CD4-positive, CD25-positive, alpha-beta regulatory T cell (primary cell): ENCODE measurements at regions not wholly inside any gene's neighbourhood (a gene's known extent, or its start where the extent isn't known, plus 50 kb on each side); places are given as distances from the start of the nearest gene placed in this dataset.

Experiments
- ATAC-seq, 2 donors: fragments of 150-1000 bp; cut with Tn5 transposase; one replicate each; pipeline ENCODE4 v1.10.0; 2021; ENCODE audit warnings: low read depth in 2 of 2, moderate number of reproducible peaks in 2 of 2, moderate library complexity in 1 of 2
- DNase-seq, 3 donors: peaks; one replicate each; pipeline versions ENCODE4 v3.0.0 to v3.0.0-alpha.2; 2012 to 2022; ENCODE audit warnings: mixed read lengths in 1 of 3
- H3K27ac ChIP-seq: one replicate; pipeline ENCODE4 v1.7.0; 2013; ENCODE audit warnings: mild to moderate bottlenecking, low read length; ENCODE audit not compliant: insufficient read depth, poor library complexity, severe bottlenecking
- H3K27me3 ChIP-seq: one replicate; pipeline ENCODE4 v1.7.0; 2013; ENCODE audit warnings: low read length; ENCODE audit not compliant: control insufficient read depth, insufficient read depth
- H3K36me3 ChIP-seq: one replicate; pipeline ENCODE4 v1.7.0; 2013; ENCODE audit warnings: mild to moderate bottlenecking, low read length, moderate library complexity; ENCODE audit not compliant: control insufficient read depth, insufficient read depth
- H3K4me1 ChIP-seq: 2 replicates; pipeline ENCODE4 v1.7.0; 2013; ENCODE audit warnings: mild to moderate bottlenecking, low read length; ENCODE audit not compliant: insufficient read depth, control insufficient read depth, poor library complexity, severe bottlenecking
- H3K4me3 ChIP-seq: one replicate; pipeline ENCODE4 v1.7.0; 2013; ENCODE audit warnings: low read depth, mild to moderate bottlenecking, low read length, moderate library complexity
- H3K9me3 ChIP-seq, 2 experiments: 1 replicate in 1 of 2; 2 replicates in 1 of 2; pipeline ENCODE4 v1.7.0; 2013; ENCODE audit warnings: low read length in 2 of 2, mild to moderate bottlenecking in 1 of 2, moderate library complexity in 1 of 2; ENCODE audit not compliant: control insufficient read depth in 2 of 2
- H3K27ac Mint-ChIP-seq, 3 donors: one replicate each; pipeline ENCODE4 v1.8.0; 2020 to 2022; ENCODE audit warnings: mild to moderate bottlenecking in 3 of 3, mixed read lengths in 3 of 3, moderate library complexity in 2 of 3
- H3K27me3 Mint-ChIP-seq: one replicate; pipeline ENCODE4 v1.8.0; 2022; ENCODE audit warnings: mild to moderate bottlenecking, mixed read lengths
- H3K36me3 Mint-ChIP-seq: one replicate; pipeline ENCODE4 v1.8.0; 2020; ENCODE audit warnings: mixed read lengths
- H3K4me1 Mint-ChIP-seq, 4 donors: one replicate each; pipeline ENCODE4 v1.8.0; 2020 to 2022; ENCODE audit warnings: mixed read lengths in 4 of 4, mild to moderate bottlenecking in 1 of 4
- H3K4me3 Mint-ChIP-seq, 4 donors: one replicate each; pipeline ENCODE4 v1.8.0; 2020 to 2022; ENCODE audit warnings: mild to moderate bottlenecking in 4 of 4, mixed read lengths in 4 of 4, moderate library complexity in 3 of 4
- H3K9me3 Mint-ChIP-seq, 7 donors: one replicate each; pipeline ENCODE4 v1.8.0; 2020 to 2022; ENCODE audit warnings: mixed read lengths in 7 of 7, mild to moderate bottlenecking in 3 of 7, moderate library complexity in 2 of 7

GRCh38 chr2:16140771-16141640 lies 200.7 kb downstream of the MYCN start:
- Histone ChIP-seq H3K4me3 (no peak overlapping the region), H3K9me3 (no peaks in the 10 kb centered on the region), H3K27ac (no peak overlapping the region), H3K36me3 (no peaks in the 10 kb centered on the region), H3K27me3 (no peaks in the 10 kb centered on the region), H3K4me1 (no peaks in the 10 kb centered on the region)
- H3K27ac Mint-ChIP-seq = no peak overlapping the region
- ATAC-seq = no peak
- DNase-seq = no peak
- H3K4me1 Mint-ChIP-seq = no peaks in the 10 kb centered on the region
- H3K27me3 Mint-ChIP-seq = no peaks in the 10 kb centered on the region
- H3K4me3 Mint-ChIP-seq = no peak overlapping the region
- H3K9me3 Mint-ChIP-seq = peaks cover 0 to 4% (median 0%) of the 10 kb centered on the region in 7 donors
- H3K36me3 Mint-ChIP-seq = no peaks in the 10 kb centered on the region

GRCh38 chr2:16139663-16140615 lies 199.6 kb downstream of the MYCN start:
- H3K4me3 ChIP-seq = no peak overlapping the region

GRCh38 chr2:16138811-16139662 lies 198.7 kb downstream of the MYCN start:
- no peak overlapping the region for H3K27ac ChIP-seq
- H3K4me1 ChIP-seq = no peaks in the 10 kb centered on the region
- Mint-ChIP-seq H3K27ac (no peak overlapping the region), H3K4me3 (no peak overlapping the region), H3K9me3 (peaks cover 0 to 4% (median 0%) of the 10 kb centered on the region in 7 donors), H3K4me1 (no peaks in the 10 kb centered on the region), H3K27me3 (no peaks in the 10 kb centered on the region), H3K36me3 (no peaks in the 10 kb centered on the region)
- no peaks in the 10 kb centered on the region for H3K27me3 ChIP-seq
- ATAC-seq = no peak
- no peak for DNase-seq
- H3K9me3 ChIP-seq = no peaks in the 10 kb centered on the region
- H3K36me3 ChIP-seq = no peaks in the 10 kb centered on the region
- no peak overlapping the region for H3K4me3 ChIP-seq

More at GRCh38 chr2:16139663-16140615, 199.6 kb downstream of the MYCN start:
- H3K27me3 ChIP-seq = no peaks in the 10 kb centered on the region
- H3K9me3 ChIP-seq = no peaks in the 10 kb centered on the region
- ATAC-seq = no peak
- no peak overlapping the region for H3K4me3 Mint-ChIP-seq
- no peak overlapping the region for H3K27ac Mint-ChIP-seq
- no peaks in the 10 kb centered on the region for H3K36me3 Mint-ChIP-seq
- no peak overlapping the region for H3K27ac ChIP-seq
- H3K27me3 Mint-ChIP-seq = no peaks in the 10 kb centered on the region
- no peaks in the 10 kb centered on the region for H3K36me3 ChIP-seq
- DNase-seq = no peak
- H3K9me3 Mint-ChIP-seq = peaks cover 0 to 4% (median 0%) of the 10 kb centered on the region in 7 donors
- no peaks in the 10 kb centered on the region for H3K4me1 ChIP-seq
- H3K4me1 Mint-ChIP-seq = no peaks in the 10 kb centered on the region

- Histone ChIP-seq H3K36me3 (no peaks in the 10 kb centered on the region), H3K4me1 (no peaks in the 10 kb centered on the region), H3K27me3 (no peaks in the 10 kb centered on the region), H3K27ac (no peak overlapping the region), H3K4me3 (no peak overlapping the region), H3K9me3 (no peaks in the 10 kb centered on the region)
- no peaks in the 10 kb centered on the region for H3K4me1 Mint-ChIP-seq
- ATAC-seq (no peak), DNase-seq (no peak)
- peaks cover 0 to 3% (median 0%) of the 10 kb centered on the region in 7 donors for H3K9me3 Mint-ChIP-seq
- H3K36me3 Mint-ChIP-seq = no peaks in the 10 kb centered on the region
- no peaks in the 10 kb centered on the region for H3K27me3 Mint-ChIP-seq
- no peak overlapping the region for H3K27ac Mint-ChIP-seq
- H3K4me3 Mint-ChIP-seq = no peak overlapping the region
Observed at GRCh38 chr2:16137080-16137755, 196.9 kb downstream of the MYCN start.

GRCh38 chr2:16136461-16137035 lies 196.2 kb downstream of the MYCN start:
- DNase-seq (no peak), ATAC-seq (no peak)
- H3K36me3 ChIP-seq = no peaks in the 10 kb centered on the region
- Mint-ChIP-seq H3K27me3 (no peaks in the 10 kb centered on the region), H3K36me3 (no peaks in the 10 kb centered on the region), H3K9me3 (peaks cover 0 to 1% (median 0%) of the 10 kb centered on the region in 7 donors), H3K4me3 (no peak overlapping the region), H3K27ac (no peak overlapping the region), H3K4me1 (no peaks in the 10 kb centered on the region)
- no peak overlapping the region for H3K4me3 ChIP-seq
- no peaks in the 10 kb centered on the region for H3K4me1 ChIP-seq
- no peaks in the 10 kb centered on the region for H3K9me3 ChIP-seq
- no peak overlapping the region for H3K27ac ChIP-seq
- no peaks in the 10 kb centered on the region for H3K27me3 ChIP-seq

GRCh38 chr2:16135913-16136310 lies 195.6 kb downstream of the MYCN start:
- Mint-ChIP-seq H3K4me3 (no peak overlapping the region), H3K27me3 (no peaks in the 10 kb centered on the region), H3K27ac (no peak overlapping the region), H3K9me3 (peaks cover 0 to 1% (median 0%) of the 10 kb centered on the region in 7 donors), H3K4me1 (no peaks in the 10 kb centered on the region), H3K36me3 (no peaks in the 10 kb centered on the region)
- H3K9me3 ChIP-seq = no peaks in the 10 kb centered on the region
- no peak overlapping the region for H3K27ac ChIP-seq
- H3K4me1 ChIP-seq = no peaks in the 10 kb centered on the region
- H3K27me3 ChIP-seq = no peaks in the 10 kb centered on the region
- H3K4me3 ChIP-seq = no peak overlapping the region
- DNase-seq (no peak), ATAC-seq (no peak)
- H3K36me3 ChIP-seq = no peaks in the 10 kb centered on the region
